ENCODE measurements at regions not wholly inside any gene's neighbourhood (a gene's known extent, or its start where the extent isn't known, plus 50 kb on each side); places are given as distances from the start of the nearest gene placed in this dataset.

DNA sequence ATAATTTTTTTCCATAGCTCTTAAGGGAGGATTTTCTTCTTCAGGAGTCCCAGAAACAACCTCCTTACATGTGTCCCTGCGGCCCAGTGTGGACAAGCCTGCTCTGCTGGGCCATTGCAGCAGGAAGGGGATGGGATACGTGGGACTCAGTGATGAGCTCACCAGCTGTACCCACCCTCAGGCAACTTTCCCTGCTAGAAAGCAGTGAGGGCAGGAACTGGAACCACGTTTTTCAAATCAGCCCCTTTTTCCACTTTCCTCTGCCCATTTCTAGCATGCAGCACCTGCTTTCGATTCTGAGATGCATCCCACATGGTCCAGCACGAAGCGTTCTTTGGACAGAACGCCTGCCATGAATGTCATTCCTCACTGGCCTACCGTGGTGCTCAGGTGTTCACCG is 232.7 kb downstream of the KLF6 start:
- no peak for TF ChIP-seq ISL1 (CRISPR knock-in tag; IDR thresholded peaks at IDR 0.05)
- no peak for TF ChIP-seq ARNTL (CRISPR knock-in tag; IDR thresholded peaks at IDR 0.05; ENCODE audit: borderline replicate concordance, low read depth)
- TF ChIP-seq, protein P1, sequence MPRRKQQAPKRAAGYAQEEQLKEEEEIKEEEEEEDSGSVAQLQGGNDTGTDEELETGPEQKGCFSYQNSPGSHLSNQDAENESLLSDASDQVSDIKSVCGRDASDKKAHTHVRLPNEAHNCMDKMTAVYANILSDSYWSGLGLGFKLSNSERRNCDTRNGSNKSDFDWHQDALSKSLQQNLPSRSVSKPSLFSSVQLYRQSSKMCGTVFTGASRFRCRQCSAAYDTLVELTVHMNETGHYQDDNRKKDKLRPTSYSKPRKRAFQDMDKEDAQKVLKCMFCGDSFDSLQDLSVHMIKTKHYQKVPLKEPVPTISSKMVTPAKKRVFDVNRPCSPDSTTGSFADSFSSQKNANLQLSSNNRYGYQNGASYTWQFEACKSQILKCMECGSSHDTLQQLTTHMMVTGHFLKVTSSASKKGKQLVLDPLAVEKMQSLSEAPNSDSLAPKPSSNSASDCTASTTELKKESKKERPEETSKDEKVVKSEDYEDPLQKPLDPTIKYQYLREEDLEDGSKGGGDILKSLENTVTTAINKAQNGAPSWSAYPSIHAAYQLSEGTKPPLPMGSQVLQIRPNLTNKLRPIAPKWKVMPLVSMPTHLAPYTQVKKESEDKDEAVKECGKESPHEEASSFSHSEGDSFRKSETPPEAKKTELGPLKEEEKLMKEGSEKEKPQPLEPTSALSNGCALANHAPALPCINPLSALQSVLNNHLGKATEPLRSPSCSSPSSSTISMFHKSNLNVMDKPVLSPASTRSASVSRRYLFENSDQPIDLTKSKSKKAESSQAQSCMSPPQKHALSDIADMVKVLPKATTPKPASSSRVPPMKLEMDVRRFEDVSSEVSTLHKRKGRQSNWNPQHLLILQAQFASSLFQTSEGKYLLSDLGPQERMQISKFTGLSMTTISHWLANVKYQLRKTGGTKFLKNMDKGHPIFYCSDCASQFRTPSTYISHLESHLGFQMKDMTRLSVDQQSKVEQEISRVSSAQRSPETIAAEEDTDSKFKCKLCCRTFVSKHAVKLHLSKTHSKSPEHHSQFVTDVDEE (CRISPR knock-in tag; IDR thresholded peaks at IDR 0.05) = no peak
- TF ChIP-seq, protein P2, sequence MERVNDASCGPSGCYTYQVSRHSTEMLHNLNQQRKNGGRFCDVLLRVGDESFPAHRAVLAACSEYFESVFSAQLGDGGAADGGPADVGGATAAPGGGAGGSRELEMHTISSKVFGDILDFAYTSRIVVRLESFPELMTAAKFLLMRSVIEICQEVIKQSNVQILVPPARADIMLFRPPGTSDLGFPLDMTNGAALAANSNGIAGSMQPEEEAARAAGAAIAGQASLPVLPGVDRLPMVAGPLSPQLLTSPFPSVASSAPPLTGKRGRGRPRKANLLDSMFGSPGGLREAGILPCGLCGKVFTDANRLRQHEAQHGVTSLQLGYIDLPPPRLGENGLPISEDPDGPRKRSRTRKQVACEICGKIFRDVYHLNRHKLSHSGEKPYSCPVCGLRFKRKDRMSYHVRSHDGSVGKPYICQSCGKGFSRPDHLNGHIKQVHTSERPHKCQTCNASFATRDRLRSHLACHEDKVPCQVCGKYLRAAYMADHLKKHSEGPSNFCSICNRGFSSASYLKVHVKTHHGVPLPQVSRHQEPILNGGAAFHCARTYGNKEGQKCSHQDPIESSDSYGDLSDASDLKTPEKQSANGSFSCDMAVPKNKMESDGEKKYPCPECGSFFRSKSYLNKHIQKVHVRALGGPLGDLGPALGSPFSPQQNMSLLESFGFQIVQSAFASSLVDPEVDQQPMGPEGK (CRISPR knock-in tag; IDR thresholded peaks at IDR 0.05; ENCODE audit: borderline replicate concordance) = no peak
- no peak for TF ChIP-seq TOX (CRISPR knock-in tag; IDR thresholded peaks at IDR 0.05; ENCODE audit: borderline replicate concordance)
- no peak for TF ChIP-seq BACH2 (CRISPR knock-in tag; IDR thresholded peaks at IDR 0.05; ENCODE audit: borderline replicate concordance)
- TF ChIP-seq, protein P3, sequence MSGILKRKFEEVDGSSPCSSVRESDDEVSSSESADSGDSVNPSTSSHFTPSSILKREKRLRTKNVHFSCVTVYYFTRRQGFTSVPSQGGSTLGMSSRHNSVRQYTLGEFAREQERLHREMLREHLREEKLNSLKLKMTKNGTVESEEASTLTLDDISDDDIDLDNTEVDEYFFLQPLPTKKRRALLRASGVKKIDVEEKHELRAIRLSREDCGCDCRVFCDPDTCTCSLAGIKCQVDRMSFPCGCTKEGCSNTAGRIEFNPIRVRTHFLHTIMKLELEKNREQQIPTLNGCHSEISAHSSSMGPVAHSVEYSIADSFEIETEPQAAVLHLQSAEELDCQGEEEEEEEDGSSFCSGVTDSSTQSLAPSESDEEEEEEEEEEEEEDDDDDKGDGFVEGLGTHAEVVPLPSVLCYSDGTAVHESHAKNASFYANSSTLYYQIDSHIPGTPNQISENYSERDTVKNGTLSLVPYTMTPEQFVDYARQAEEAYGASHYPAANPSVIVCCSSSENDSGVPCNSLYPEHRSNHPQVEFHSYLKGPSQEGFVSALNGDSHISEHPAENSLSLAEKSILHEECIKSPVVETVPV (CRISPR knock-in tag; IDR thresholded peaks at IDR 0.05) = no peak
- TF ChIP-seq ZNF8 (CRISPR knock-in tag; IDR thresholded peaks at IDR 0.05) = no peak
